GM21526 (cell line): ENCODE measurements at regions not wholly inside any gene's neighbourhood (a gene's known extent, or its start where the extent isn't known, plus 50 kb on each side); places are given as distances from the start of the nearest gene placed in this dataset.

Experiments used
- ATAC-seq: cut with Tn5 transposase; IDR thresholded peaks from one replicate; pipeline ENCODE4 v1.9.1; 2021; ENCODE audit warnings: moderate library complexity; ENCODE audit not compliant: unreplicated experiment, low FRiP score

- no peak for ATAC-seq
Measured at GRCh38 chr7:46746695-46747687, 825.9 kb upstream of the IGFBP3 start.

DNA sequence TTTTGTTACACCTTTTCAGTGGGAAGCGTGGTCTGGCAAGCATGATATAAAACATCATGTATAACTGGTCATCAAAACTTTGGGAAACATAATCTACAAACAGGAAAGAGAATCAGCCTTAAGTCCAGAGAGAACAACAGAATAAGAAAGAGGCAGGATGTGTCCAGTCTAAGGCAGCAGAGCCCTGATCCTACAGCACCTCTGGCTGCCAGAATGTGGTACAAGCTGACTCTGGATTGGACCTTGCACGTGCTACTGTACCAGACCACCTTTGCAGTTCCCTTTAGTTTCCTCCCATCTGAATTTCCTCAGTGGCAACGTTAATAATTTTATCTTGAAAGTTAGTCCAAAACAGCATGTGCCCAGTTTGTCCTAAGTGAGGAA is 824.6 kb upstream of the IGFBP3 start:
- no peak for ATAC-seq

GRCh38 chr7:46744957-46745706 is 824.1 kb upstream of the IGFBP3 start:
- ATAC-seq, result no peak

DNA sequence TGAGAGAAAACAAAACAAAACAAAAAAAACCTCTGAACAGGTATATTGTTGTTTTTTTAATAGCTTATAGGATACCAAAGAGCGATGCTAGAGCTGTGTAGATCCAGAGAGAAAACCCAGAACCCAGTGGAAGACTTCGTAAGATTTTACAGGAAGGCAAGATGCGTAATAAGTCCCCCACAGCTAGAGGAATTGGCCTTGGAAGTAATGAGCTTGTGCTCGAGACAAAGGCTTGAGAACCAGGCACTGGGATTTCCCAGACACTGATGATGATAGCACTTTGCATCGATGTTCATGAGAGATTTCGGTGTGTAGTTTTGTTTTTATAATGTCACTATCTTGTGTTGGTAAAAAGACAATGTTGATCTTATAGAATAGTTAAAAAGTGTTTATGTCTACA is 821.5 kb upstream of the IGFBP3 start:
- no peak for ATAC-seq

- no peak for ATAC-seq
Measured at GRCh38 chr7:46741938-46742540, 821.0 kb upstream of the IGFBP3 start.

DNA sequence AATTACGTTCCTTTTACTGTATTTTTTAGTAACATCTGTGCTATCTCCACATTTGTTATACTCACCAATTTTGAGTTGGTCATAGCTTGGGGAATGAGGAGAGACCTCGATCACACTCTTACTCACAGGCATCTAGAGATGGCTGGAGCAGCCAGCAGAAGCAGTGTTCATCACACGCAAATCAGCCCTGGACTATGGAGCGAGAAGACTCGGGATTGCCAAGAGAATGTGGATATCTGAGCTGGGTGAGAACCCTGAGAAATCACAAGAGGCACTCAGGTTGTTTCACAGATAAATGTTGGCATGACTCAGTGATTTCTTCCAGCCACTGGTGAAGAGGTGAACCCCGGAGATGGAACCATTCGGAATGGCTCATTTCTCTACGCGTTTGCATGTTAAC is 820.1 kb upstream of the IGFBP3 start:
- no peak for ATAC-seq

DNA sequence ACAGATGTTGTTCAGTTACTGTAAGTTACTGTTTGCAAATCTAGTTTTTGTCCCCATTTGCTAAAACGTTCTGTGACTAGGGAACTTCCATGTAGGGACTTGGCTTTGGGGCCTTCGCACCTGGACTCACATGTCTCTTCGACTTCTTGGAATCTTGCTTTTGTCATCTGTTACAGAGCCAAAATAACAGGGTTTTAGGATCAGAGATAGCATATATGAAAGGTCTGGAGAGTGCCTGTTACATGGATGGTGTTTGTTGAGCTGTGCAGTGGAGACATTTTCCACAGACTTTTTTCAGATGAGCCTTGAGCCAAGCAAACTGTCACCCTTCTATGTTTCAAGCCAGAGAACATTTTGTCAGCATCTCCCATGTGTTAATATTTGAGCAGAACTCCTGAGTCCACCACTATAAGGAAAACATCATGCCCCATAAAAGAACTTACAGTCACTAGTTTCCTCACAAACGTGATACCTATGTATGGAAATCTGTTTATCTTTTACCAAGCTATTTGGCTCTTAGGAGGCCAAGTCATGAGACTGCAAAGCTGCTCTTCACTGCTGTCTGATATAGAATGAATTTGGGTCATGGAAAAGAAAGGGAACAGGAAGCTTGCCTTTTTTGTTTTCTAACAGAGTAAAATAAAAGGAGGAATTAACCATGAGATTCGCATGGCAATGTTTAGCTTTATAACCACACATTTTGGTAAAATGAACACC is 818.6 kb upstream of the IGFBP3 start:
- no peak for ATAC-seq

DNA sequence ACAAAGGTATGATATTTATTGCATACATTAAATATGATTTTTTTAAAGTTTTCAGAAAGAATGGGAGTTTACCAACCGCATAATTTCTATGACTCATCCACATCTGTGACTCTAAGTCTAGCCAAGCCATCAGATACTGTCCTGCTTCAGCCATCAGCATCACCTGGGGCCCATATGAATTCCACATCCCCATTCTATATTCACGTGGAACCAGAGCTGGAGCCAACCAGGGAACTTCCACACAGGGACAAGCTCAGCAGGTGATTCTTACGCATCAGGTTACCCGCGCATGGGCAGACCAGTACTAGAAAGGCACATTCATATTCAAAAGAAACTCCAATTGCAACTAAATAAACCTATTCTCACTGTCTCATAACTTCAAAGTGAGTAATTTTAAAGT is 817.7 kb upstream of the IGFBP3 start:
- ATAC-seq, result no peak

GRCh38 chr7:46738165-46738564 is 817.1 kb upstream of the IGFBP3 start:
- ATAC-seq, result no peak

DNA sequence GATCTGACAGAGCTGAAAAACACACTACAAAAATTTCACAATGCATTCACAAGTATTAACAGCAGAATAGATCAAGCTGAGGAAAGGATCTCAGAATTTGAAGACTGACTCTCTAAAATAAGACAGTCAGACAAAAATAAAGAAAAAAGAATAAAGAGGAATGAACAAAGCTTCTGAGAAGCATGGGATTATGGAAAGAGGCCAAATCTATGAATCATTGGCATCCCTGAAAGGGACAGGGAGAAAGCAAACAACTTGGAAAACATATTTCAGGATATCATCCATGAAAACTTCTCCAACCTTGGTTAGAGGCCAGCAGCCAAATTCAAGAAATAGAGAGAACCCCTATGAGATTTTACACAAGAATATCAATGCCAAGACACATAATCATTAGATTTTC is 804.8 kb upstream of the IGFBP3 start:
- ATAC-seq, result no peak

GRCh38 chr7:46725136-46725535 is 804.1 kb upstream of the IGFBP3 start:
- ATAC-seq, result no peak

- no peak for ATAC-seq
Measured at GRCh38 chr7:46723742-46724141, 802.7 kb upstream of the IGFBP3 start.

DNA sequence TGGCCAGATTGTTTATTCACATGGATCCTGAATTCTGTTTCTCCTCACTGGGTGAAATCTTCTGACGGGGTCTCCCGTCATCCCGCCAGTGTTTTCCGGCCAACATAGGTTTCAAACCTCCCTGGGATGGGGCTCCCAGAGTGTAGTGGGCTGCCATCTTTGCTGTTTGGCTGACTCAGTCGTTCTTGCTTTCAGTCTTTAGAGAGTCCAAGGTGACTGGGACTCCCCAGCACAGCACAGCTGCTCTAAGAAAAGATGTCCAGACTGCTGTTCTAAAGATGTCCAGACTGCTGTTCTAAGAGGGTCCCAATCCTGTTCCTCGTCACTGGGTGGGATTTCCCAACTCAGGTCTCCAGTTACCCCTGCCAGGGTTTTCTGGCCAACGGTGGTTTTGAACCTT is 801.9 kb upstream of the IGFBP3 start:
- no peak for ATAC-seq

- no peak for ATAC-seq
Measured at GRCh38 chr7:46720761-46721160, 799.7 kb upstream of the IGFBP3 start.

DNA sequence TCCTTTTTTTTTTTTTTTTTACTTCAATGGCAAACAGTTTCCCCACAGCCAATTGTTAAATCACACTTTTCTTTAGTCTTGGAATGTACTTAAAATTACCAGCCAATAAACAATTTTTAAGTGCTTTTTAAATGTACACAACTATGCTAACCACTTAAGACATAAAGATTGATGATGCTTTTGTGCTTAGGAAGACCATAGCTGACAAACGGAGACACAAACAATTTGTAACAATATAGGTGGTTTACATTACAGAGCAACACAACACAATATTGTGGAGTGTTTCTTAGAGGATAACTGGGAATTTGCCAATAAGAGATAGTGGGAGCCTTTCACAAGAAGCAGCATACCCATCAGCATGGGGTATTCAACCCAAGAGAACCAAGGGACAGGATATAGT is 798.5 kb upstream of the IGFBP3 start:
- ATAC-seq, result no peak

DNA sequence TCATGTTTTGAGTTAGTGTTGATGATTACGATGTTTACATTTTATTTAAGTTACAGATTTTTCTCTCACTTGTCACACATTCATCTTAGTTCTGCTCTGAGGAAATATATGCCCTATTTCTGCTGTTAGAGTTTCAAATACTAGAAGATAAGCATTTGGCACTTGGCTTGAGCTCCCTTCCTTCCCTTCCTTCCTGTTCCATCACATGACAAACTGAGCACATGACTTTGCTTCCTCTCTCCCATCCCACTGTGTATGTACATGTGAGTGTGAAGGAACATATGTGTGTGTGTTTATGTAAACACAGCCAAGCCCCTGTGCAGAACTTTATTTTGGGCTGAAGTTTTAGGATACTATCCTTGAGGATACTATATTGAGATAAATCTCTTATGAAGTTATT is 795.9 kb upstream of the IGFBP3 start:
- ATAC-seq, result no peak

DNA sequence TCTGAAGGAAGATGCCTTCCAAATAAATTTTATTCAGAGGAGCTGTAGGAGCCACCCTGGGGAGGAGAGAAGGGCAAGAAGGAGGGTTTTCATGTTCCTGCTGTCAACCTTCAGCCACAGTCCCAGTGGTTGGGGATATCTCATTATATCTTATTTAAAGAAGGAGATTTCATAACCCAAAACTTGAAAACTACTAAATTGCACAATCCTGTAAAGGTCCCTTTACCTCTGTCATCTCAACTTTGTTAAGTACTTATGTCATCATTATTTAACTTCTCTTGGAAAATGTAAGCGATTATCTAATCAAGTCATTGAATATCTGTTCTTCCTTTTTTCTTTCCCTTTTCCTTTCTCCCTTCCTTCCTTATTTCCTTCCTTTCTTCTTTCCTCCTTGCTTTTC is 794.5 kb upstream of the IGFBP3 start:
- no peak for ATAC-seq

GRCh38 chr7:46714904-46715303 is 793.8 kb upstream of the IGFBP3 start:
- no peak for ATAC-seq

DNA sequence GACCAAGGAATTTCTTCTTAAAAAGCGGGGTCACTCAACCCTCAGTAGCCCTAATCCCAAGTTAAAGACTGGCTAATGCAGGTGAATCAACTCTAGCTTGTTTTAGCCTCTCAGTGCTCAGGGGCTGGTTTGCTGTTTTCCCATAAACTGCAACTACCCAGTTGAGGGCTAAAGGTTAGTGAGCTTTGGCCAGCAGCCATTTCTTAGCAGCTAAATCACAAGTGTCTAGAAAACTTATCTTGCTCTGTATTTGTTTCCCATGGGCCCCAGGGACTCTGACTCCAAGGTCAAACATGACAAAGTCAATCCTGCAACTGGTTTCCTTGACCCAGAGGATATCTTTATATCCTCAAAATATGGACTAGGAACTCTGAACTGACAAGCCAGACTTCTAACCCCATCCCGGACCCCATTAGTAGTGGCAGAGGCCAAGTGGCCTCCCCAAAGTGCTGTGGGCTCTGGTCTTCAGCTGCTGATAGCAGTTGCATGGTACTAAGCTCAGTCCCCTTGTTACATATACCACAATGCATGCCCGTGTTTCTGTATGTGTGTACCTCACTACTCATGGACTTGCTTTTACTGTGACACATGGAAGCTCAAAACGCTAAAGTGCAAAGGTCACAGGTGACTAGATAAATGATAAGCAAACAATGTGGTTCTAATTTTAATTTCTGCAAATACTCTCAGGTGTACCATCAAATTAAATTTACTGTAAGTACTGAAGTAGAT is 793.0 kb upstream of the IGFBP3 start:
- no peak for ATAC-seq

- ATAC-seq, result no peak
Measured at GRCh38 chr7:46710927-46711326, 789.9 kb upstream of the IGFBP3 start.
